HG03135 (cell line): ENCODE measurements at regions not wholly inside any gene's neighbourhood (a gene's known extent, or its start where the extent isn't known, plus 50 kb on each side); places are given as distances from the start of the nearest gene placed in this dataset.
"Not testable (repeated sequence)": the region's sequence is repeated elsewhere in the genome, so short reads cannot be mapped to it uniquely, and the experiment has no call there.

Source experiments
- ATAC-seq: cut with Tn5 transposase; IDR thresholded peaks from one replicate; pipeline ENCODE4 v1.9.1; 2021; ENCODE audit warnings: mild to moderate bottlenecking, moderate library complexity; ENCODE audit not compliant: unreplicated experiment

DNA sequence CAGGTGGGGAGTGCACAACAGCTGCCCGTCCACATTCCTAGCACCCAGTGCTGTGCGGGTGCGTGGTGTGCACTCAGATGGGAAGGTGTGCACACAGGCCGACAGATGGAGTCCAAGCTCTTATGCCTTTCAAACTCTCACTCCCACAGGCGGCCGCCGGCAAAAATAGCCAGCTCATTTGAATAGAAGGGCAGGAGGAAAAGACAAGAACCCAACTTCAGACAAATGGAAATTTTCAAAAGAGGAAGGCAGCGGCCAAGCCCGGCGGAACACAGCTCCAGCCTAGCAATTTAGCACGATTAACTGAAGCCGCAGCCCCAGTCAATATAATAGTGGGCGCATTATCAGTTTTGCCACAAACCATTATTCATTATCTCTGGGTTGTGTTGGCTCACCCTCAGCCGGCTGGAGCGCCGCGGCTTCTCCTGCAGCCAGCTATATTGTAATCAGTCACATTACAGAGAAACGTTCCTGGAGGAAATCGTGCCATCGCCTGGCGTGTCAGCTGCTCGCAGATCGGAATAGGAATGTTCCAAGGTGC lies 103.9 kb upstream of the SEC14L1 start:
- no peak for ATAC-seq

DNA sequence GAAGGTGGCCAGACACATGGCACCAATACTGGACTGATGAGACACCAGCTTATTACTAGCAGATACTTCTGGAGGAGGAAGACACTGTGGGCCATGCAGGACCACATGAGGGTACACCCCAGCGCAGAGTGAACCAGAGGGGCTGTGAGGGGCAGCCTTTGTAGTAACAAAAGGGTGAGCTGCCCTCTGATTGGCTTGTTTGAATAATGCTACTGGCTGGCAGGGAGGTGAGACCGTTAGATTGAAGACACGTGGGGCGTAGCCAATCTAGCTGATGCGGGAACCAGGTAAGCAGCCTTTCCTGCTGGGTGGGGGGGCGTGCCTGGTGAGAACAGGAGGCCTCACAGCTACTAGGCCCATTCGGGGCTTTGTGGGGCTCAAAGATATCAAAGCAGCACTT lies 102.8 kb upstream of the SEC14L1 start:
- no peak for ATAC-seq

- ATAC-seq: no peak
Measured at GRCh38 chr17:77038884-77039555, 101.7 kb upstream of the SEC14L1 start.

- no peak for ATAC-seq
Measured at GRCh38 chr17:77042476-77043231, 98.1 kb upstream of the SEC14L1 start.

DNA sequence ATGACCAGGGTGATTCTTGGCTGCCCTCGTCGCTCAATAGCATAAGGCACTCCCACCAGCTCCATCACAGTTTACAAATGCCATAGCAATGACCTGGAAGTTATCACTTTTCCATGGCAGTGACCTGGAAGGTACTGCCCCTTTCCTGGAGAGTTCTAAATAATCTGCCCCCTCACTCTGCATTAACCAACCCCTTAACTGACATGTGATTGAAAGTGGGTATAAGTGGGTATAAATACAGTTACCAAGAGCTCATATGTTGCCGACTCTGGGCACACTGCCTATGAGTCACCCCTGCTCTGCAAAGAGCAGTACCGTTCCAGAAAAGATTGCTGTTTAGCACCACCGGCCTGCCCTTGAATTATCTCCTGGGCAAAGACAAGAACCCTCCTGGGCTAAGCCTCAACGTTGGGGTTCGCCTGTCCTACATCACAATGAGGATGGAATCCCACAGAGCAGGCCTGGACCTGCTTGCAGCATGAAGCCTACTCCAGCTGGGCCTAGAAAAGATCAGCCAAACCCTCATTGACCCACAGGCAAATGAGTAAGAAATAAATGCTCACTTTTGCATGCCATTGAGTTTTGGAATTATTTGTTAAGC lies 95.2 kb upstream of the SEC14L1 start:
- ATAC-seq: no peak

GRCh38 chr17:77049440-77049839 lies 91.3 kb upstream of the SEC14L1 start:
- no peak for ATAC-seq

DNA sequence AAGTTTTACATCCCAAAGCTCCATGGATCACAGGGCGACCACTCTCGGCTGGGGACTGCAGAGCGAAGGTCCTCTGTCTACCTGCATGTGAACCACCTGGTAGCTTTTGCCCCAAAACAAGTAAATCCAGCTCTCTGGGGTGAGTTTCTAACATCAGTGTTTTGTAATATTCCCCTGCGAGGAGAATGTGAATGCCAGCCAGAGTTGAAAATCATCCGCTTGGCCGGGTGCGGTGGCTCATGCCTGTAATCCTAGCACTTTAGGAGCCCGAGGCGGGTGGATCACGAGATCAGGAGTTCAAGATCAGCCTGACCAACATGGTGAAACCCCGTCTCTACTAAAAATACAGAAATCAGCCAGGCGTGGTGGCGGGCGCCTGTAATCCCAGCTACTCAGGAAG lies 89.9 kb upstream of the SEC14L1 start:
- ATAC-seq: not testable (repeated sequence)

- ATAC-seq: no peak
Measured at GRCh38 chr17:77054936-77055335, 85.8 kb upstream of the SEC14L1 start.

DNA sequence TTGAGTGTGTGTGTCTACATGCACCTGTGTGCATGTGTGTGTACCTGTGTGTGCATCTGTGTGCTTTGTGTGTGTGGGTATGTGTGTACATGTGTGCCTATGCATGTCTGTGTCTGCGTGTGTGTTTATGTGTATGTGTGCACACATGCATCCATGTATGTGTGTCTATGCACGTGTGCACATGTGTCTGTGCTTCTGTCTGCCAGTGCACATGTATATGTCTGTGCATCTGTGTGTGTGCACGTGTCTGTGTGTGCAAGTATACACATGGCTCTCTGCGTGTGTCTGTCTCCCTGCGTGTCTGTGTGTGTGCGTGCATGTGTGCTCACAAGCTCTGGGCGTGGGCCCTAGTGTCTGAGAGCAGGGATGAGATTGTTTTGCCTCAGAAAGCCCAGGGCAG lies 85.3 kb upstream of the SEC14L1 start:
- no peak for ATAC-seq

DNA sequence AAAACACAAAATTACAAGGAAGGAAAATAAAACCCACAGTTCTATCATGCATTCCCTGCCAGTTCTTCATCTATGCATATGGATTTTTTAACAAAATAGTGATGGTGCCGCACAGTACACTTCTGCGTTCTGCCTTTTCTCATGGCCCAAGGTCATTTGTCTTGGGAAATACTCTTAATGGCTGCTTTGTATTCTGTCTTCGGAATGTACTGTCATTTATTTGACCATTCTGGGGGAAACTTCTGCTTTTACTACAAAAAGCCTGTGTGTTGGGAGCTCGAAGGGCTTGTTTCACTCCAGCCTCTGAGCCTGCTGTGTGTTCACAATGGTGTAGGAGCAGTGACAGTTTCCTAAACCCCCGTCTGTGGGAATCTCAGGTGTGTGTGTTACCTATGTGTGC lies 82.8 kb upstream of the SEC14L1 start:
- ATAC-seq: no peak

DNA sequence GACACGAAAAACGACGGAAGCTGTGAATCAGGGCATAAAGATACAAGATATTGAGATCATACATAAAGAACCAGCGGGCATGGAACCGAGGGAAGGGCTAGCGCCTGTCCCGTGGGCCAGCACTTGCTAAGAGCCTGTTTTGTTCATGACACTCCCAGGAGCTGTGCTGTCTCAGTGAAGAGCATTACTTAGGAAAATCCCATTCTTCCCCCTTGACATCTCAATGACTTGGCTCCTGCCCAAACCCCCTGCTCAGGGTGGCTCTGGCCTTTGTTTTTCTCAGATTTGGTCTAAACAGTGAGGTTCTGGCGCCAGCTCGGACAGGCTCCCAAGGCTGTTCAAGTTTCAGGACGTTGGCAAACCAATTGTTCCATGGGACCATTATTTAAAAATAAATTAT lies 79.1 kb upstream of the SEC14L1 start:
- ATAC-seq: no peak

DNA sequence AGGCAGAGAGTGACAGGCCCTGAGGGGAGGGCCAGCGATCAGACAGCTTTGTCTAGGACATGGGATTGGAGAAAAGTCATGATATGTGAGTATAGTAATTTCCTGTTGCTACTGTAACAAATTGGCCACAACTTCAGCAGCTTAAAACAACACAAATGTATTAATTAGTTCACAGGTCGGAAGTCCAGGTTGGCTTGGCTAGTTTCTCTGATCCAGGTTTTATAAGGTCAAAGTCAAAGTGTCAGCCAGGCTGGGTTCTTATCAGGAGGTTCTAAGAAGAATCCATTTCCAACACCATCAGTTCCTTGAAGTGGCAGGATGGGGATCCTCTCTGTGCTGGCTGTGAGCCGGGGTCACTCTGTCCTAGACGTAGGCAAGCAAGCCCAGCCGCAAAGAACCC lies 76.2 kb upstream of the SEC14L1 start:
- no peak for ATAC-seq

GRCh38 chr17:77066165-77066564 lies 74.6 kb upstream of the SEC14L1 start:
- no peak for ATAC-seq

DNA sequence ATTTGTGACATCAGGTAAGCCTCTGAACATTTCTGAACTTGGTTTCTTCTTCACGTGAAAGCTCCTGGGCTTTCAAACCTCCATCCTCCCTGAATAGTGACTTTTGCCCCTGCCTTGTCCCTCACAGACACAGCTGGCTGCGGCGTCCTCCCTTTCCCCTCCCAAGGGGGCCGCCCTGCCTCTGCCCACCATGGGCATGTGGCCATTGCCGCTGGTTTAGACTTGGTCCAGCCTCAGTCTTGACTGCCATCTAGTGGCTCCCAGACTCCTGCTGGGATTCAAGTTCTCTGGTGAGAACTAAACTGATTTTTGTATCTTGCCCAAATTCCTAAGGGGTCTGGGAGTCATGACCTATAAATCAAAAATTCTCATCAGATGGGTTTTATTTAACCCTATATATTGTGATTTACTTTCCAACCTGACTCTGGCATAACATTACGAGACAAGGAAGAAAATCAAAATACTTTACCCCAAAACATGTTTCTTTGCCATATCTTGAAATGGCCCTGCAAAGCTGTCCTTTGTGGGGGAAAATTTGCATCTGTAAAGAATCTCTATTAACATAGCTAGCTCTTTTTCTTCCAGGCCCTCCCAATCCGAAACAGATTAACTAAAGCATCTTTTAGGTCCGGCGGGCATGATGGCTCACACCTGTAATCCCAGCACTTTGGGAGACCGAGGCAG lies 73.9 kb upstream of the SEC14L1 start:
- ATAC-seq: not testable (repeated sequence)

DNA sequence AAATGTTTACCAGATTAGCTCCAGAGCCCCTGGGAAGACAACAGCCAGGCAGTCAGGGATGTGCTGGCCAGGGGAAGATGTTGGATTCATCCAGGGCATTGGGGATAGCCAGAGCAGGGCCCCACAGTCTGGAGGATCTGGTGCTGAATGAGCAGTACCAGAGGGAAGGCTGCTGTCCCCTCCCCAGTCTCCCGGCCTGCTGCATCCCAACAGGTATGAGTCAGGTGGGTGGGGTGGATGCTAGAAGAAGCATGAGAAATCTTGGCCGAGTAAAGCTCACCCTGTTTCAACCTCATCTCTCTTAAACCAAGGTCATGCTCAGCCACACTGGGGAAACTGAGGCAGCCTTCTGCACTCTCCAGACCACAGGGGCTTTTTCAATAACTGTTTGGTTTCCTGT lies 71.9 kb upstream of the SEC14L1 start:
- no peak for ATAC-seq

- no peak for ATAC-seq
Measured at GRCh38 chr17:77070888-77071279, 69.9 kb upstream of the SEC14L1 start.

GRCh38 chr17:77071925-77072490 lies 68.8 kb upstream of the SEC14L1 start:
- no peak for ATAC-seq

DNA sequence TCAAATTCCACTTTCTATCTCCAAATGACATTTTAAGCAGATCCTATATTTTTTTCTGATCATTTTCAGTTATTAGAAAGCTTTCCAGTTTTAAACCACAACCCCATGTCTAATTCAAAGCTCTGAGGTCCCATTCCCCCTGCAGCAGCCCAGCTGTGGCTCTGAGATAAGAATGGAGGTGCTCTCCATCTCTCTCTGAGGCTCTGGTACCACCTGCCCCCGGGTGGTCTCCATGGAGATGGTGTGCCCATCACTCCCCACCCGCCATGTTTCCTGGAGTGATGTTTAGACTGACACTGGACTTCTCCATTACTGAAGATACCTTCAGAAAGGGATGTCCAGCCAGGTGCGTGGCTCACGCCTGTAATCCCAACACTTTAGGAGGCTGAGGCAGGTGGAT lies 68.1 kb upstream of the SEC14L1 start:
- ATAC-seq: no peak

DNA sequence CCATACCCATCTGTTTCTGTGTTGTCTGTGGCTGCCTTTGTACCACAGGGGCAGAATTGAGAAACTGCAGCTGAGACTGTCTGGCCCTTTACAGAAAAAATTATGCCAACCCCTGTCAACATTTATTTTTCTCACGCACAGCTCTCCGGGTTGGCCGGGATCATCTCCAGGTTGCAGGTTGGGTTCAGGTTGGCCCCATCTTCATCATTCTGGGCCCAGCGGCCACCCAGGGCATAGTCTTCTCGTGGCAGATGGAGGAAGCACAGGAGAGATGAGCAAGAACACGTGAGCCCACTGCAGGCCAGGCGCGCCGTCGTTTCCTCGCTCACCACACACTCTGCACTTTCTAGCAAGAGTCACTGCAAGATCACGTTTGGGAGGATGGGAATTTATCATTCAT lies 66.1 kb upstream of the SEC14L1 start:
- no peak for ATAC-seq

- no peak for ATAC-seq
Measured at GRCh38 chr17:77076124-77076830, 64.5 kb upstream of the SEC14L1 start.
